GM19035 (cell line): ENCODE measurements at regions not wholly inside any gene's neighbourhood (a gene's known extent, or its start where the extent isn't known, plus 50 kb on each side); places are given as distances from the start of the nearest gene placed in this dataset.
"Not testable (repeated sequence)": the region's sequence is repeated elsewhere in the genome, so short reads cannot be mapped to it uniquely, and the experiment has no call there.

Experiments used
- ATAC-seq: cut with Tn5 transposase; IDR thresholded peaks from one replicate; pipeline ENCODE4 v1.9.1; 2021; ENCODE audit not compliant: unreplicated experiment

GRCh38 chr4:83734576-83734975 is 198.7 kb downstream of the GPAT3 start:
- ATAC-seq: no peak

- ATAC-seq: no peak
These were observed 196.3 kb downstream of the GPAT3 start for GRCh38 chr4:83732114-83732635.

DNA sequence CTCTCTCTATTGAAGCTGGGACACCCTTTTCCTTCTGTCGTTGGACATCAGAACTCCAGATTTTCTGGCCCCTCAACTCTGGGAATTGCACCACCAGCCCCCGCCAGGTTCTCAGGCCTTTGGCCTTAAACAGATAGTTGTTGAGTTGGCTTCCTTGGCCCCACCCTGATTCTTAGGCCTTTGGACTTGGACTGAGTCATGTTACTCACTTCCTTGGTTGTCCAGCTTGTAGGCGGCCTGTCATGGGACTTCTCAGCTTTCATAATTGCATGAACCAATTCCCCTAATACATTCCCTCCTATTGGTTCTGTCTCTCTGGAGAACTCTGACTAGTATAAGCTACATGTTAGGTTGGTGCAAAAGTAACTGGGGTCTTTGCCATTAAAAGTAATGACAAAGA is 195.7 kb downstream of the GPAT3 start:
- no peak for ATAC-seq

DNA sequence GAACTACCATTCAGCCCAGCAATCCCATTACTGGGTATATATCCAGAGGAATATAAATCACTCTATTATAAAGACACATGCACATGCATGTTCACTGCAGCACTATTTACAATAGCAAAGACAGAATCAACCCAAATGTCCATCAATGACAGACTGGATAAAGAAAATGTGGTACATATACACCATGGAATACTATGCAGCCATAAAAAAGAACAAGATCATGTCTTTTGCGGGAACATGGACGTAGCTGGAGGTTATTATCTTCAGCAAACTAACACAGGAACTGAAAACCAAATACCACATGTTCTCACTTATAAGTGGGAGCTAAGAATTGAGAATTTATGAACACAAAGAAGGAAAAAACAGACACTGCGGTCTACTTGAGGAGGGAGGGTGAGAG is 195.1 kb downstream of the GPAT3 start:
- not testable (repeated sequence) for ATAC-seq

- ATAC-seq: no peak
These were observed 192.3 kb downstream of the GPAT3 start for GRCh38 chr4:83728191-83728590.

DNA sequence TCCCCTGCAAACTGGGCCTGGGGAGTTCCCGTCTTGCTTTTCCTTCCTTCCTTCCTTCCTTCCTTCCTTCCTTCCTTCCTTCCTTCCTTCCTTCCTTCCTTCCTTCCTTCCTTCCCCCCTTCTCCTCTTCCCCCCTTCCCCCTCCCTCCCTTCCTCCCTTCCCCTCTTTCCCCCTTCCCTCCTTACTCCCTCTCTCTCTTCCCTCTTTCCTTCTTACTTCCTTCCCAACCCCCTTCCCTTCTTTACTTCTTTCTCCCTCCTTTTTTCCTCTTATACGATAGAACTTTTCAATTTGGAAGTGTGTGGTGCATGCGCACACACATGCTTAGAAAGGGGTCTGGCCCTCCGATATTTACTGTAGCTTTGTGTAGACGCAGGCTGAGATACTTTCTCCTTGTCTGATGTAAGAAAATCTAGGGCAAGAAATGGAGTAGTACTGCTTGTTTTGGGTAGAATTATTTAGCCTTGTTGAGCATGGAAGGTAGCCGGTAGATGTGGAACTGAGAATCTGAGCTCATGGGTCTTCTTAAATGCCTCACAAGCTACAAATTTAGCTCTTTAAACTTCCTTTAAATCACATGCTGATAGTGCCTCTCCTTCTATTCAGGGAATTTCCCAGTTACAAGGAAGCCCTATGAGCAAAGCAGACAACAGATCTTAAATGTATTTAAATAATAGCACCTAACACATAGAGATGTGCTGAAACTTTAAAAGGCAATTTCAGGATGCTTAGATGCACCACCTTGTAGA is 189.6 kb downstream of the GPAT3 start:
- no peak for ATAC-seq

DNA sequence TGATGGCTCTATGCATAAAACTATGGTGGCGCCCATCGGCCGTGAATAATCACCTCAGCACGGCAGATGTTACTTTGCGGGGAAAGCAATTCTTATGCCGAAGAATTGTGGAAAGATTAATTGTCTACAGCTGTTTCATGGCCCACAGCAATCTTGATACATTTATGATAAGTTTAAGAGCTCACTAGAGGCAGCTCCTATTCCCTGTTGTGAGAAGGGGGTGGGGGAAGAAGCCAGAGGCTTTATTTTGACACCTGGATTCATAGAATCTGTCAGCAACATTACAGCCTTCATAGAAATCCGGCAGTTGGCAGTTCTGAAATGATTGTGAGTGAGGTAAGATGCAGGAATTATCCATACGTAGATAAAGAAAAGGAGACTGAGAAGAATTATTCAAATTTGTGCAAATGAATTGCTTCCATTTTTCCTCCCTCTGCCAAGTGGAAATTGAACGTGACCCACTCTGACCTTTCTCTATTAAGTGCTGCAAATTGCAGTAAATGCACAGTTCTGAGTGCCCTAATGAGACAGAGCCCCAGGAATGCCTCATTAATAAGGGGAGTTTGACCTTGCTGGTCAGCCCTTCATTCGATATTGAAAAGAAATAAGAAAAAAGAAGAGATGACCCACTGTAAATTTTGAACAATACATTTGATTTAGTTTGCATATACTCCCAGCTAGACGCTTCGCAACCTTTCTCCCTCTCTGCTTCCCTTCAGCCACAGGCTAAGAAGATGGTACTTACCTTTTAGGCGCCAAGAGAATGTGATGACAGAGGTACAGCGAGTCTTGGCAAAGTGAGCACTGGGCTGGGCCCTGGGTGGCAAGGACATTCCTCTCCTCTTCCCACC is 188.8 kb downstream of the GPAT3 start:
- no peak for ATAC-seq

GRCh38 chr4:83723609-83724008 is 187.7 kb downstream of the GPAT3 start:
- ATAC-seq: no peak

GRCh38 chr4:83722730-83723269 is 186.9 kb downstream of the GPAT3 start:
- ATAC-seq: no peak

GRCh38 chr4:83716874-83717273 is 181.0 kb downstream of the GPAT3 start:
- ATAC-seq: no peak

DNA sequence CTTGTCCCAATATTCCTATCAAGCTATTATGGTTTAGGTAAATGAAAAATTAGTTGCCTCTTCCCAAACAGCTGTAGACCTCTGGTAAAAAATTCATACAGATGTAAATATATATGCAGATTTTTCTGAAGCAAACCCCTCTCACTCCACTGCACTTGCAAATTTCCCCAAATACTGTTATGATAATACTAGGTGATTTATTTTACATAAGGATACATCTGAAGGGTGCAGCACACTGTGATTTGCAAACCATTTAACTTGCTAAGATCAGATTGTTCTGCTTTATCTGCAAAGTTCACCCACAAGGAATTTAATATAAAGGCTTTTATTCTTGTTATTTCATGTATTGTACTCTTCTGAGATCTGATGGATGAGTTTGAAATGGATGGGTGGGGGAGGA is 177.0 kb downstream of the GPAT3 start:
- ATAC-seq: no peak

GRCh38 chr4:83709627-83710026 is 173.7 kb downstream of the GPAT3 start:
- ATAC-seq: no peak

DNA sequence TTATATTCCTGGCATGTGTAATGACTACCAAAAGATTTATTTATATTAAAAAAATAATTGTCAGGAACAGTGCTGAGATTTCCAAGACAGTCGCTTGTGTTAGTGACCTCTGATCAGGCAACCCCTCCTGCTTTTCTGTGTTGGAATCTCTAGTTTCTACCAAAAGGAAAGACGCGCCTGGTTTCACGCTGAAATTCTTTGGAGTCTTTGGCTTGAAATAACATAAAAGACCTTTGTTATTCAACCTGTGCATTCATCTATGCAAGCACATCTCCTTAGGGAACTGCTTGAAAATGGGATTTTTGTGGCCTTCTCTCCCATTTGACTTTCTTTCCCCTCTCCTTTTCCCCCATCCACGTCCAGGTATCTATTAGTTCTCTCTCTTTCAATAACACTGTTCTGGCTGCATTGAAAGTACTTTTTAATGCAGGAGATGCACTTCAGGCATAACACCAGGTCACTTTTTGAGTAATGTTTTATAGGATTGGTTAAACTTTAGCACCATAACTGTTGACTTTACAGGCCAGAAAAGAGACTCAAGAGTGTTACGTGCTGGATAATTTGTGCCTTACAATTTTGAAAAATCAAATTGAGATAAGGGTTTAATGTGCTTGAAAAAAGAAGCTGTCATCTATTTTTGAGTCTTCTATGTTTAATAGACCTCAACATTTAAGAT is 172.7 kb downstream of the GPAT3 start:
- no peak for ATAC-seq

DNA sequence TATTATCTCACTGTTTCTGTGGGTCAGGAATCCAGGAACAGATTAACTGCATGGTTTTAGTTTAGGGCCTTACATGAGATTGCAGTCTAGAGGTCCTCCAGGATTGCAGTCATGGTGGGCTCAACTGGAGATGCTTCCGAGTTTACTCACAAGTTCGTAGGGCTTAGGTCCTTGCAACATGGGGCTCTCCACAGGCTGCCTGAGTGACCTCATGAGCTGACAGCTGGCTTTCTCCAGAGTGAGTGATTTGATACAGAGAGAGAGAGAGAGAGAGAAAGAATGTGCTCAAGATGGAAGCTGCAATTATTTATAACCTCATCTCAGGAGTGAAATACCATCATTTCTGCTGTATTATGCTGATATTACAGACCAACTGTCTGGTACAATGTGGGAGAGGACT is 168.9 kb downstream of the GPAT3 start:
- ATAC-seq: no peak

- ATAC-seq: no peak
These were observed 167.8 kb downstream of the GPAT3 start for GRCh38 chr4:83703752-83704151.

- ATAC-seq: no peak
These were observed 165.1 kb downstream of the GPAT3 start for GRCh38 chr4:83701041-83701440.

GRCh38 chr4:83699358-83699757 is 163.4 kb downstream of the GPAT3 start:
- ATAC-seq: no peak

- no peak for ATAC-seq
These were observed 156.1 kb downstream of the GPAT3 start for GRCh38 chr4:83692028-83692427.

- ATAC-seq: no peak
These were observed 150.3 kb downstream of the GPAT3 start for GRCh38 chr4:83686166-83686565.

GRCh38 chr4:83679692-83680091 is 143.8 kb downstream of the GPAT3 start:
- ATAC-seq: no peak

DNA sequence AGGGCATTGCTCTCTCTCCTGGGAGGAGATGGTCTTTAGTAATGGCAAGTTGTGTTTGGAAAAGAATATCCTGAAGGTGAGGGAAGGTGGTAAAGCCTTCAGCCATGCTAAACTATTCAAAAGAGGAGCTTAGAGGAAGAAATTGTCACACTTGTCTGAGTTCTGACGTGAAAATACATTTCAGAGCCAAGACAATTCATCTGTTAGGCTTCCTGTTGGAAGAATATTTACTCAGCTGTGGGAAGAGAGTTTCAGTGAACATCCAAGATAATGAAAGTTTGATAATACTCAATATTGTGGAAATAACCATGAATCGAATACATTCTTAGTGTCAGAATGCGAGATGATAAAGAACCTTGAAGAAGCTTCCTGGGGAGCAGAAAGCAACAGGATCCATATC is 143.3 kb downstream of the GPAT3 start:
- no peak for ATAC-seq
